Activated naive CD4-positive, alpha-beta T cell treated with anti-CD3 and anti-CD28 coated beads, Interleukin-2, amount 10 ng/mL, durations not matched to agents 7 days and 5 days (primary cell): ENCODE measurements at regions not wholly inside any gene's neighbourhood (a gene's known extent, or its start where the extent isn't known, plus 50 kb on each side); places are given as distances from the start of the nearest gene placed in this dataset.

Experiments used
- CTCF ChIA-PET: fragments of 350-600 bp; sonication (Branson Sonifier 250); formaldehyde crosslinking; loops from one replicate; lab custom pipeline; 2021; ENCODE audit warnings: antibody characterized with exemption; lab: Charles Lee
- DNase-seq: peaks from one replicate; pipeline ENCODE4 v3.0.0-alpha.2; 2020
- H3K27ac Mint-ChIP-seq: one replicate; pipeline ENCODE4 v1.8.0; 2021; ENCODE audit warnings: mild to moderate bottlenecking, moderate library complexity, mixed read lengths
- H3K27me3 Mint-ChIP-seq: one replicate; pipeline ENCODE4 v1.8.0; 2021; ENCODE audit warnings: mild to moderate bottlenecking, mixed read lengths
- H3K36me3 Mint-ChIP-seq: one replicate; pipeline ENCODE4 v1.8.0; 2021; ENCODE audit warnings: mixed read lengths
- H3K4me1 Mint-ChIP-seq: one replicate; pipeline ENCODE4 v1.8.0; 2021; ENCODE audit warnings: mixed read lengths
- H3K4me3 Mint-ChIP-seq: one replicate; pipeline ENCODE4 v1.8.0; 2021; ENCODE audit warnings: mild to moderate bottlenecking, moderate library complexity, mixed read lengths
- H3K9me3 Mint-ChIP-seq: one replicate; pipeline ENCODE4 v1.8.0; 2021; ENCODE audit warnings: mixed read lengths

GRCh38 chr21:14878971-14879370 is 185.8 kb downstream of the NRIP1 start:
- Mint-ChIP-seq H3K4me1 (no peaks in the 10 kb centered on the region), H3K27ac (no peak overlapping the region), H3K4me3 (no peak overlapping the region), H3K27me3 (no peaks in the 10 kb centered on the region), H3K36me3 (no peaks in the 10 kb centered on the region), H3K9me3 (no peaks in the 10 kb centered on the region)
- CTCF ChIA-PET: interaction anchor here (1.1 kb wide), 1 partner anchor 606 kb away, joined by 3 read pairs; no protein-coding TSS in a partner anchor
- no peak for DNase-seq

DNA sequence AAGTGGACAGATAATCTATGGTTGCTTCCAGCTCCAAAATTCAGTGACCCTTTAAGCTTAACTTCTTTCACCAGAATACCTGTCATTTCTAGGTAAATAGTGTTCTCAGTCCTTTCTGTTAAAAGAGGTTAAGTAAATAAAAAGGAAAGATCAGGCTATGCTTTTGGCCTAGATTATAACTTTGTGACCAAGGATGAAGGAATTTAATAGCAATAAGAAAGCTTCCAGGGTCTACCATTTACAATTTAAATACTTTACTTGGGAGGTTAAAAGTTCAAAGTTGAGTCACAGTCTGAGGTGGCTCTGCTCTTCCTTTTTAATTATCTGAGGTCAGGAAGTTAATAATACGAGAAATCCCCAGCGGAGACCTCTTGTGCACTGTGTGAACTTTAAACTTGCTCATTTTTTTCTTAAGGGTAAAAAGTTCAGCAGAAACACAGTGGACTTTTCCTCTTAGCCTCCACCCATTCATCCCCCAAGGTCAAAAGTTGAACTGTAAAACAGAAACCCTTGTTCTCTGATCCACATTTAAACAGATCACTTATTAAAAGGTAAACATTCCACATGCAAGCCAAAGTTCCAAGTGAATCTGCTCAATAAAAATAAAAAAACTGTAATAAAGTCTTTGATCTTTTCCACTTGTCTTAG is 187.1 kb downstream of the NRIP1 start:
- H3K27ac Mint-ChIP-seq: no peak overlapping the region
- CTCF ChIA-PET: interaction anchor here (0.8 to 1.3 kb wide), 2 partner anchors 14 to 407 kb away, joined by 3 to 4 read pairs; no protein-coding TSS in a partner anchor
- no peaks in the 10 kb centered on the region for H3K36me3 Mint-ChIP-seq
- H3K4me3 Mint-ChIP-seq: no peak overlapping the region
- H3K27me3 Mint-ChIP-seq: no peaks in the 10 kb centered on the region
- no peaks in the 10 kb centered on the region for H3K4me1 Mint-ChIP-seq
- DNase-seq: no peak
- H3K9me3 Mint-ChIP-seq: no peaks in the 10 kb centered on the region

DNA sequence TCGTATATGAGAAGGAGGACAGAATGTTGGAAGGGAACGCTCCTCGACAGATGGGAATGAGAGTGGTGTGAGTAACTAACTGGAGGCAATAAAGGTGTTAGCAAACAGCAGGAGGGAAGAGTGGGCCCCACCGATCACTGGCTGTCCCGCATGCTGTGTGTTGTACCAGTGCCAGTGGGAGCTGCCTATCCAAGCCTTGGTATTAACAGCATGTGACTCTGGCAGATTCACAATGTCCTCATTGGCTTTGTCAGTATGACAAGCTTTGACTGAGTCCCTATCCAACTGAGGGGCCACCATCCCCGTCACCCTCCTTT is 188.3 kb downstream of the NRIP1 start:
- no peaks in the 10 kb centered on the region for H3K27me3 Mint-ChIP-seq
- DNase-seq: no peak
- H3K36me3 Mint-ChIP-seq: no peaks in the 10 kb centered on the region
- H3K27ac Mint-ChIP-seq: no peak overlapping the region
- H3K4me3 Mint-ChIP-seq: no peak overlapping the region
- no peaks in the 10 kb centered on the region for H3K9me3 Mint-ChIP-seq
- H3K4me1 Mint-ChIP-seq: no peaks in the 10 kb centered on the region
- CTCF ChIA-PET: no interaction called here

DNA sequence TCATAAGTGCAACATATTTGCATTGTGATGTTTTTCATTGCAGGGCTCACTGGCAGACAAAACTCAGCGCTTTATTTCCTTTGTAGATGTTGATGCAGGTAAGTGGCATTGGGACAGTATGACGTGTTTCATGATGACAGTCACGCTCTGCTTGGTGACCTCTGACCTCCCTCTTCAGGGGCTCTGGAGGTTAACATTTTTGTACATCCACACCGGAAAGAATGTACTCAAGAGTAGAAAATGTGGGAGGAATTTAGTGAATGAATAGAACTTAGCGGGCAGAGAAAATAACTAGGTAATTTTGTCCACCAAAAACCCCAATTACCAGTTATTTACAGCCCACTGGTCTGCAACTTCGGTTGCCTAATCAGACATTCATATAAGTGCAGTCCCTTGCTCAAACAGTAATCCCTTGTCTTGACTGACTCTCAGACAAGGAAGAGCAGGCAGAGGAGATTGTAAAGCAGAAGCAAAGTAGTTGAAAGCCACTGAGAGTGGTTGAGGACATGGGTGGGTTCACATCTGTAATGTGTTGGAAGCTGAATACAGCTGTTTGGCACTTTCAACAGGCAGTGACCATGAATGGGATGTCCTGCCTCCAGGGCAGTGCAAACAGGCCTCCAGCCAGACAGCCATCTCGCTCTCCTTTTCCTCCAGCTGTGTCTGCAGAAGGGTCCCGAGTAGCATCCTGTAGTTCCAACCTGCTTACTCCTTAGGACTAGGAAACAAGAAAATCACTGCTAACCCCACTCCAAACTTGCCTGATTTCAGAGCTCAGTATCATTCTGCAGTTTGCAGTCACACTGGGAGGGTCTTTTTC is 188.9 kb downstream of the NRIP1 start:
- H3K36me3 Mint-ChIP-seq: no peaks in the 10 kb centered on the region
- H3K9me3 Mint-ChIP-seq: no peaks in the 10 kb centered on the region
- H3K27me3 Mint-ChIP-seq: no peaks in the 10 kb centered on the region
- no peak overlapping the region for H3K27ac Mint-ChIP-seq
- H3K4me3 Mint-ChIP-seq: no peak overlapping the region
- no peak for DNase-seq
- CTCF ChIA-PET: no interaction called here
- H3K4me1 Mint-ChIP-seq: no peaks in the 10 kb centered on the region

DNA sequence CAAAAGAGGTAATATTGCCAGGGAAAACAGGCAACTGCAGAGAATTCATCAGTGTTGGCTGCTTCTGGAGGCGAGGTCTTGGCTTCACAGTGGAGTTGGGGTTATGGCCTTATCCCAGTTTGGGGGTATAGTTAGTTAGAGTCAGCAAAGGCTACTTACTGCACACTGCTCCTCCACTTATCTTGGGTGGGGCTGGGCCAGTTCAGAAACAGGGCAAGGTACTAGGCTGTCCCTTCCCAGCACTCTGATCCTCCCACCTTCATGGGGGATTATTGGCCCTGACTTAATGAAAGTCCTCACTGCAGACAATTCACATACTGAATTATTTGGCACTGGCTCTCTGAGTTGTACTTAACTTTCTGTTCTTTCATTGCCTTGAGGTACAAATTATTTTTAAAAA is 189.6 kb downstream of the NRIP1 start:
- H3K36me3 Mint-ChIP-seq: no peaks in the 10 kb centered on the region
- no peaks in the 10 kb centered on the region for H3K4me1 Mint-ChIP-seq
- H3K27ac Mint-ChIP-seq: no peak overlapping the region
- no peaks in the 10 kb centered on the region for H3K27me3 Mint-ChIP-seq
- DNase-seq: no peak
- H3K9me3 Mint-ChIP-seq: no peaks in the 10 kb centered on the region
- CTCF ChIA-PET: interaction anchor here (0.7 kb wide), 1 partner anchor 11 kb away, joined by 3 read pairs; no protein-coding TSS in a partner anchor
- no peak overlapping the region for H3K4me3 Mint-ChIP-seq

DNA sequence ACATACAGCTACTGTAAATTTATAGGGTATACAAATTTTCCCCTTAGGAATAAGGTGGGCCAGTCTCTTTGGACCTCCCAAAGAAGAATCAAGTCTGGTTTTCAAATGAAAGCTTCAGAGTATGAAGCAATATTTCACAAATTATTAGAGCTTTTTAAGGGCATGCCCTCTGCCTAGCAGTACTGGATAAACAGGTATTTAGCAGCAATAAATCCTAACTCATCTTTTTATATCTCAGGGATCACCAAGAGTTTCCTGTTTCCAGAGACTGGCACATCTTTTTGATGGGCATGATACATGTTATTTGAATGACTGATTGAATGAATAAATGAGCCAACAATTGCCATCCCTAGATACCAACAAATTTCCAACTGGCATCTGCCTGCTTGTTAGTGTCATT is 190.4 kb downstream of the NRIP1 start:
- no peaks in the 10 kb centered on the region for H3K27me3 Mint-ChIP-seq
- H3K4me3 Mint-ChIP-seq: no peak overlapping the region
- no peaks in the 10 kb centered on the region for H3K36me3 Mint-ChIP-seq
- DNase-seq: no peak
- H3K27ac Mint-ChIP-seq: no peak overlapping the region
- CTCF ChIA-PET: interaction anchor here (0.7 kb wide), 1 partner anchor 12 kb away, joined by 3 read pairs; no protein-coding TSS in a partner anchor
- H3K4me1 Mint-ChIP-seq: no peaks in the 10 kb centered on the region
- H3K9me3 Mint-ChIP-seq: no peaks in the 10 kb centered on the region

- CTCF ChIA-PET: interaction anchor here (1.0 kb wide), 1 partner anchor 10 kb away, joined by 3 read pairs; no protein-coding TSS in a partner anchor
- Mint-ChIP-seq H3K27ac (no peak overlapping the region), H3K4me3 (no peak overlapping the region), H3K4me1 (no peaks in the 10 kb centered on the region), H3K36me3 (no peaks in the 10 kb centered on the region), H3K27me3 (peaks cover 1% of the 10 kb centered on the region), H3K9me3 (no peaks in the 10 kb centered on the region)
- no peak for DNase-seq
These were observed 192.9 kb downstream of the NRIP1 start for GRCh38 chr21:14871861-14872260.

DNA sequence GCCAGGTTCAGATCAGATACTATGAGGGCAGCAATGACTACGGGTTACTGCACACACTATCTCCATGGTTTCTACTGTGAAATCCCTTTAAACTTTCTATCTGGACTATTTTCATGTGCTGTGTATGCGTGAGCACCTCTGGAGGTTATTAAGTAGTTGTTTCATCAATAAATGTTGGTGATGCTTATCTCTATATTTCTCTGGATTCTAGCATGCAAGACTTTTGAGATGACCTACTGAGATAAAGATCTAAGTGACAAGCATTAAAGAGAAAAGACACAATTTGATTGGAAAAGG is 194.0 kb downstream of the NRIP1 start:
- CTCF ChIA-PET: no interaction called here
- no peak overlapping the region for H3K4me3 Mint-ChIP-seq
- no peak overlapping the region for H3K27ac Mint-ChIP-seq
- H3K36me3 Mint-ChIP-seq: no peaks in the 10 kb centered on the region
- H3K4me1 Mint-ChIP-seq: no peaks in the 10 kb centered on the region
- peaks cover 4% of the 10 kb centered on the region for H3K27me3 Mint-ChIP-seq
- DNase-seq: no peak
- no peaks in the 10 kb centered on the region for H3K9me3 Mint-ChIP-seq

DNA sequence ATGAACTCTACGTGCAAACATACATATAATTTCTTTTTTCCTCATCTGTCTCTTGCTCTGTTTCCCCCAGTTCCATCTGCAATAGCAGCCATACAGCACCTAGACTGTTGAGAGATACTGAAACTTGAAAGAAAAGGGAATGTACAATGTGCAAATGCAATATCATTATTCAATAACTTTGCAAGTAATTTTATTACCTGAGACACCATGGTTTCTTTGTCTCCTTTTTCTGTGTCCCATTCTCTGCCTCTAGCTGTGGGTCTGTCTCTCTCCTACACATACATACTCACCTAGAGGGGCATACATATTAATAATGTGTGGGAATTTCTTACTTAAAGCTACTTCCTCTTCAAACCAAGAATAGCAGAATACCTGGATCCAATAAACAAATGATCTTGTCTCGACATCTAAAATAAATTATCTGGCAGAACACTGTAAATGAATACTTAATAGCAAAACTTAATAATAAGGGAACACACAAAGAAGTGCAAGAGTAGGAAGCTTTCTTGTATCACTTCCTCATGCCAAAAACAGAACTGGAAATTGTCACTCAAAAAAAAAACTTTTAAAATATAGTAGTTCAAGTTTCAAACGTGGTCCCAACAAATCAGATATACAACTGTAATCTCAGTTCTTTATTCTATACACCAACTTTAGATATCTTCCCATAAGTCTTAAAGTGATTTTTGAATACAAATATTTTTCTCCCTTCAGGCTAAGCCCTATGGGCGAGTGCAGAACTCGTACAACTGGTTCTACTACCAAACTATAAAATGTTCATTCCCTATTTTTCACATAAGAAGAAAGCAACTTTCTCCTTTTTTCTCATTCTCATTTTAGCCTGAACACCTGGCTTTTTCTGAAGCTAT is 194.6 kb downstream of the NRIP1 start:
- Mint-ChIP-seq H3K4me3 (no peak overlapping the region), H3K36me3 (no peaks in the 10 kb centered on the region), H3K4me1 (no peaks in the 10 kb centered on the region), H3K27ac (no peak overlapping the region), H3K9me3 (no peaks in the 10 kb centered on the region), H3K27me3 (peaks cover 4% of the 10 kb centered on the region)
- CTCF ChIA-PET: no interaction called here
- no peak for DNase-seq

GRCh38 chr21:14866859-14867765 is 197.7 kb downstream of the NRIP1 start:
- no peak overlapping the region for H3K27ac Mint-ChIP-seq
- no peaks in the 10 kb centered on the region for H3K4me1 Mint-ChIP-seq
- no peaks in the 10 kb centered on the region for H3K36me3 Mint-ChIP-seq
- peaks cover 4% of the 10 kb centered on the region for H3K27me3 Mint-ChIP-seq
- no peak for DNase-seq
- H3K9me3 Mint-ChIP-seq: no peaks in the 10 kb centered on the region
- CTCF ChIA-PET: no interaction called here
- no peak overlapping the region for H3K4me3 Mint-ChIP-seq

GRCh38 chr21:14864211-14865021 is 200.4 kb downstream of the NRIP1 start:
- DNase-seq: peak; percentile 61
- H3K27me3 Mint-ChIP-seq: peaks cover 4% of the 10 kb centered on the region
- CTCF ChIA-PET: interaction anchor here (0.6 to 3.2 kb wide), 13 partner anchors 9 to 1022 kb away, joined by 3 to 29 read pairs (median 3); no protein-coding TSS in a partner anchor
- no peaks in the 10 kb centered on the region for H3K4me1 Mint-ChIP-seq
- H3K27ac Mint-ChIP-seq: no peak overlapping the region
- no peaks in the 10 kb centered on the region for H3K9me3 Mint-ChIP-seq
- no peak overlapping the region for H3K4me3 Mint-ChIP-seq
- no peaks in the 10 kb centered on the region for H3K36me3 Mint-ChIP-seq

DNA sequence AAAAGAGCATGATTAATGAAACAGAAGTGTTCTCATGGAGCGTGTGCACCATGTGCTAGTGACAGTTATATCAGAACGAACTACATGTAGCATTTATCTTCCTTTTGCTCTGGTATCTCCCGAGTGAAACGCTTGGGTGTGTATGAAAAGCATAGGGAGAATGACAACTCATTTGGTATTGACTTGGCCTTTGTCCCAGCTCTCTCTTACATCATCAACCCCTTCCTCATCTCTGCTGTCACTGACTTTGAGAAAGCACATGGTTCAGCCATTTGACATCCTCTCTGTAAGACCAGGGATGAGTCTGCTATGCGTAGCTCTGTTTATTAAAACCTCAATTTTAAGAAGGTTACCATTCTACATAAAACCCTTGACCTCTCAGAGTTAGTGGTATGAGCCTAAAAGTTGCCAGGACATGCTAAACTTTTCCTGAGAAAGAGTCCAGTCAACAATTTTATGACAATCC is 201.0 kb downstream of the NRIP1 start:
- Mint-ChIP-seq H3K36me3 (no peaks in the 10 kb centered on the region), H3K4me1 (no peaks in the 10 kb centered on the region), H3K9me3 (no peaks in the 10 kb centered on the region), H3K4me3 (no peak overlapping the region), H3K27ac (no peak overlapping the region), H3K27me3 (peaks cover 4% of the 10 kb centered on the region)
- CTCF ChIA-PET: interaction anchor here (0.6 to 3.2 kb wide), 12 partner anchors 8 to 689 kb away, joined by 3 to 29 read pairs (median 3); no protein-coding TSS in a partner anchor
- DNase-seq: no peak
